PC-3 (cell line): ENCODE measurements at regions not wholly inside any gene's neighbourhood (a gene's known extent, or its start where the extent isn't known, plus 50 kb on each side); places are given as distances from the start of the nearest gene placed in this dataset.

ENCODE experiments used
- EZH2 ChIP-seq: fragments of 300-600 bp; sonication (generic); IDR thresholded peaks from one replicate; pipeline ENCODE4 v1.6.1; 2017; ENCODE audit warnings: antibody characterized with exemption, mild to moderate bottlenecking, low read length; ENCODE audit not compliant: unreplicated experiment
- TF ChIP-seq, protein P1 (sequence below): fragments of 300-600 bp; sonication (generic); conservative IDR thresholded peaks from 2 replicates; pipeline ENCODE4 v1.5.1; 2017; ENCODE audit warnings: antibody characterized with exemption, low read depth, mild to moderate bottlenecking, low read length

DNA sequence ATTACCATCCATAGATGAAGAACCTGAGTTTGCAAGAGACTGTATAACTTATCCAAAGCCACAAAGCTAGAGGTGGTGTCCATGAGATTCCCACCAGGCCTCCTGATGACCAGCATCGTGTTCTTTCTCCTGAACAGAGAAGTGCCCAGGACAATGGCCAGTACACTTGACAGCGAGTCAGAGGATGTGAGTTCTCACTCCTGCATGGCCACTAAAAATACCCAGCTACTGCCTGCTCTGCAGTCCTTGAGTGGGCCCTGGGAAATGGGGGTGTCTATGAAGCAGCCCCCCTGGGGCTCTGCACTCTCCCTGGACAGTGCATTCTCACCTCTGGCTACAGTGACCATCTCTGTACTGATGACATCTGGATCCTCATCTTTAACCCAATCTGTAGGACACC, 201.2 kb downstream of the RPLP1 start:
- TF ChIP-seq, protein P1, sequence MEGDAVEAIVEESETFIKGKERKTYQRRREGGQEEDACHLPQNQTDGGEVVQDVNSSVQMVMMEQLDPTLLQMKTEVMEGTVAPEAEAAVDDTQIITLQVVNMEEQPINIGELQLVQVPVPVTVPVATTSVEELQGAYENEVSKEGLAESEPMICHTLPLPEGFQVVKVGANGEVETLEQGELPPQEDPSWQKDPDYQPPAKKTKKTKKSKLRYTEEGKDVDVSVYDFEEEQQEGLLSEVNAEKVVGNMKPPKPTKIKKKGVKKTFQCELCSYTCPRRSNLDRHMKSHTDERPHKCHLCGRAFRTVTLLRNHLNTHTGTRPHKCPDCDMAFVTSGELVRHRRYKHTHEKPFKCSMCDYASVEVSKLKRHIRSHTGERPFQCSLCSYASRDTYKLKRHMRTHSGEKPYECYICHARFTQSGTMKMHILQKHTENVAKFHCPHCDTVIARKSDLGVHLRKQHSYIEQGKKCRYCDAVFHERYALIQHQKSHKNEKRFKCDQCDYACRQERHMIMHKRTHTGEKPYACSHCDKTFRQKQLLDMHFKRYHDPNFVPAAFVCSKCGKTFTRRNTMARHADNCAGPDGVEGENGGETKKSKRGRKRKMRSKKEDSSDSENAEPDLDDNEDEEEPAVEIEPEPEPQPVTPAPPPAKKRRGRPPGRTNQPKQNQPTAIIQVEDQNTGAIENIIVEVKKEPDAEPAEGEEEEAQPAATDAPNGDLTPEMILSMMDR, result no peak
- no peak for TF ChIP-seq EZH2
